ENCODE measurements at regions not wholly inside any gene's neighbourhood (a gene's known extent, or its start where the extent isn't known, plus 50 kb on each side); places are given as distances from the start of the nearest gene placed in this dataset.
"Not testable (repeated sequence)": the region's sequence is repeated elsewhere in the genome, so short reads cannot be mapped to it uniquely, and the experiment has no call there.

DNA sequence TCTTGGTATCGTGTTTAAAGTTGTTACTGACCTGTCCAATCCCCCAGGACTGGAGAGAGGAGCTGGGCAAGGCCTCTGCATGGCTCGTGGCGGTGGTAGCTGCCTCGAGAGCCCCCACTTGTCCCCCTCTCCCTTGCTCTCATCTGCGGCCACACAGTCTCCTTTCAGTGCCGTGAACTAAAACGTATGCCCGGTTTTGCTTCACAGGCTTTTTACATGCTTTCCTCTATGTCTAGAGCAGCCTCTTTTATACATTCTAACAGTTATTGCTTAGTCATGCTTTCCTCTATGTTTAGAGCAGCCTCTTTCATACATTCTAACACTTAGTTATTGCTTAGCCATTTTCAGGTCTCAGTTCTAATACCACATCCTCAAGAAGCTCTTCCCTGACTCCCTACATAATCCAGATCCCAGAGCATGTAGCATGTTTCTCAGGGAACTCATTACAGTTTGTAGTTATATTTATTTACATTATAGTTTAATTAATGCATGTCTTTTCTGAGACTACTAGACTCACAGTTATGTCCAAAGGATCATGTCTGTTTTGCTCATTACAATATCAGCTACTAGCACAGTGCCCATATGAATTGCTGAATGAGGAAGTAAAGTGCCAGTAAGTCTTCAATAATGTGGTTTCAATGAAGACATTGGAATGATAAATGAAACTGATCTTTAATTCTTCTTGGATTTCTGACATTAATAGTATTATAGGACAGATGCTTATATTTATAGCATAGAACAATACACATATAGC, 66.5 kb upstream of the TBL1XR1 start:
- H2AFZ ChIP-seq (ENCODE audit: low read length): peak overlapping the region; percentile 66; the same call in 1 of the 2 replicates
- H4K20me1 ChIP-seq (ENCODE audit: insufficient read depth, low read length, poor library complexity, severe bottlenecking): no peaks in the 10 kb centered on the region
- H3K4me3 ChIP-seq (ENCODE audit: low read length, poor library complexity, severe bottlenecking): no peak overlapping the region
- no peaks in the 10 kb centered on the region for H3K9me3 ChIP-seq (ENCODE audit: insufficient read depth, low read depth, low read length)
- H3K9ac ChIP-seq (ENCODE audit: low read depth, low read length, poor library complexity, severe bottlenecking): peak overlapping the region; percentile 55
- no peak for TF ChIP-seq EZH2phosphoT487 (IDR thresholded peaks at IDR 0.05; ENCODE audit: borderline replicate concordance)
- TF ChIP-seq, protein P1, sequence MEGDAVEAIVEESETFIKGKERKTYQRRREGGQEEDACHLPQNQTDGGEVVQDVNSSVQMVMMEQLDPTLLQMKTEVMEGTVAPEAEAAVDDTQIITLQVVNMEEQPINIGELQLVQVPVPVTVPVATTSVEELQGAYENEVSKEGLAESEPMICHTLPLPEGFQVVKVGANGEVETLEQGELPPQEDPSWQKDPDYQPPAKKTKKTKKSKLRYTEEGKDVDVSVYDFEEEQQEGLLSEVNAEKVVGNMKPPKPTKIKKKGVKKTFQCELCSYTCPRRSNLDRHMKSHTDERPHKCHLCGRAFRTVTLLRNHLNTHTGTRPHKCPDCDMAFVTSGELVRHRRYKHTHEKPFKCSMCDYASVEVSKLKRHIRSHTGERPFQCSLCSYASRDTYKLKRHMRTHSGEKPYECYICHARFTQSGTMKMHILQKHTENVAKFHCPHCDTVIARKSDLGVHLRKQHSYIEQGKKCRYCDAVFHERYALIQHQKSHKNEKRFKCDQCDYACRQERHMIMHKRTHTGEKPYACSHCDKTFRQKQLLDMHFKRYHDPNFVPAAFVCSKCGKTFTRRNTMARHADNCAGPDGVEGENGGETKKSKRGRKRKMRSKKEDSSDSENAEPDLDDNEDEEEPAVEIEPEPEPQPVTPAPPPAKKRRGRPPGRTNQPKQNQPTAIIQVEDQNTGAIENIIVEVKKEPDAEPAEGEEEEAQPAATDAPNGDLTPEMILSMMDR (conservative IDR thresholded peaks at IDR 0.05; ENCODE audit: low read length): no peak
- H3K4me2 ChIP-seq (ENCODE audit: low read depth, low read length, poor library complexity, severe bottlenecking): peak overlapping the region; percentile 38
- no peaks in the 10 kb centered on the region for H3K9me2 ChIP-seq (replicated peaks; ENCODE audit: low read depth, low read length)
- H3K27me3 ChIP-seq (ENCODE audit: insufficient read depth, low read length, poor library complexity, severe bottlenecking): no peaks in the 10 kb centered on the region
- no peaks in the 10 kb centered on the region for H3F3A ChIP-seq (ENCODE audit: low read depth)
- no peaks in the 10 kb centered on the region for H3K79me2 ChIP-seq (ENCODE audit: insufficient read depth, low read length)
- H3K4me1 ChIP-seq (ENCODE audit: insufficient read depth, low read length, poor library complexity, severe bottlenecking): peaks cover 11% of the 10 kb centered on the region
- no peaks in the 10 kb centered on the region for H3K36me3 ChIP-seq (ENCODE audit: insufficient read depth, low read length)

DNA sequence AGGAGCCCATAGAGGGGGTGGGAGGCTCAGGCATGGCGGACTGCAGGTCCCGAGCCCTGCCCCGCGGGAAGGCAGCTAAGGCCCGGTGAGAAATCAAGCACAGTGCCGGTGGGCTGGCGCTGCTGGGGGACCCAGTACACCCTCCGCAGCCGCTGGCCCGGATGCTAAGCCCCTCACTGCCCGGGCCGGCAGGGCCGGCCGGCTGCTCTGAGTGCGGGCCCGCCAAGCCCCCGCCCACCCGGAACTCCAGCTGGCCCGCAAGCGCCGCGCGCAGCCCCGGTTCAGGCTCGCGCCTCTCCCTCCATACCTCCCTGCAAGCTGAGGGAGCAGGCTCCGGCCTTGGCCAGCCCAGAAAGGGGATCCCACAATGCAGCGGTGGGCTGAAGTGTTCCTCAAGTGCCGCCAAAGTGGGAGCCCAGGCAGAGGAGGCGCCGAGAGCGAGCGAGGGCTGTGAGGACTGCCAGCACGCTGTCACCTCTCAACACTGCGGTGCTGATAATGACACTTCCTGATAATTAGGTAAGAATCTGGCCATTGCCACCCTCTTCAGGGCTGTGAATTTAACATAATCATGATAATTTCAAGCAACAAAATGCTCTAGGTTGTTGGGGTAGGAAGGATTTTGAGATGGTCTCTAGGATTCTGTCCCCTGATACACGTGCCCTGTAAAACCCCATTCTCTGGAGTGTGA, 74.7 kb upstream of the TBL1XR1 start:
- H3K9me2 ChIP-seq (replicated peaks; ENCODE audit: low read depth, low read length); H3K4me2 ChIP-seq (ENCODE audit: low read depth, low read length, poor library complexity, severe bottlenecking); H4K20me1 ChIP-seq (ENCODE audit: insufficient read depth, low read length, poor library complexity, severe bottlenecking); H3K9me3 ChIP-seq (ENCODE audit: insufficient read depth, low read depth, low read length); H3K9ac ChIP-seq (ENCODE audit: low read depth, low read length, poor library complexity, severe bottlenecking); H3K4me1 ChIP-seq (ENCODE audit: insufficient read depth, low read length, poor library complexity, severe bottlenecking); H3F3A ChIP-seq (ENCODE audit: low read depth); H3K36me3 ChIP-seq (ENCODE audit: insufficient read depth, low read length); H3K27me3 ChIP-seq (ENCODE audit: insufficient read depth, low read length, poor library complexity, severe bottlenecking); H2AFZ ChIP-seq (ENCODE audit: low read length); H3K79me2 ChIP-seq (ENCODE audit: insufficient read depth, low read length); H3K4me3 ChIP-seq (ENCODE audit: low read length, poor library complexity, severe bottlenecking): not testable (repeated sequence)

GRCh38 chr3:177278016-177278415, 80.7 kb upstream of the TBL1XR1 start:
- Histone ChIP-seq H3K79me2 (ENCODE audit: insufficient read depth, low read length) (no peaks in the 10 kb centered on the region), H3F3A (ENCODE audit: low read depth) (no peaks in the 10 kb centered on the region), H3K4me2 (ENCODE audit: low read depth, low read length, poor library complexity, severe bottlenecking) (no peak overlapping the region), H3K4me1 (ENCODE audit: insufficient read depth, low read length, poor library complexity, severe bottlenecking) (peaks cover 45% of the 10 kb centered on the region), H3K9me2 (replicated peaks; ENCODE audit: low read depth, low read length) (no peaks in the 10 kb centered on the region), H3K4me3 (ENCODE audit: low read length, poor library complexity, severe bottlenecking) (no peak overlapping the region), H3K9me3 (ENCODE audit: insufficient read depth, low read depth, low read length) (no peaks in the 10 kb centered on the region), H2AFZ (ENCODE audit: low read length) (no peak overlapping the region; the same call in 1 of the 2 replicates), H3K36me3 (ENCODE audit: insufficient read depth, low read length) (no peaks in the 10 kb centered on the region), H3K27me3 (ENCODE audit: insufficient read depth, low read length, poor library complexity, severe bottlenecking) (no peaks in the 10 kb centered on the region), H3K9ac (ENCODE audit: low read depth, low read length, poor library complexity, severe bottlenecking) (no peak overlapping the region), H4K20me1 (ENCODE audit: insufficient read depth, low read length, poor library complexity, severe bottlenecking) (no peaks in the 10 kb centered on the region)
- TF ChIP-seq, protein P1 (conservative IDR thresholded peaks at IDR 0.05; ENCODE audit: low read length): no peak
- TF ChIP-seq EZH2phosphoT487 (IDR thresholded peaks at IDR 0.05; ENCODE audit: borderline replicate concordance): no peak

Measured in Loucy (cell line).